Cardiac septum (tissue), 1 donor: ENCODE measurements at regions not wholly inside any gene's neighbourhood (a gene's known extent, or its start where the extent isn't known, plus 50 kb on each side); places are given as distances from the start of the nearest gene placed in this dataset.

Experiments used
- DNase-seq: peaks from one replicate; pipeline ENCODE4 v3.0.0-alpha.2; 2020; ENCODE audit warnings: low spot score
- intact Hi-C: fragments of 100-400 bp; cut with DNase I; formaldehyde crosslinking; loops from one replicate; pipeline ENCODE4 v1.14.0; 2022
- donor health status: DM: no; HTN: no; CAD: no.

DNA sequence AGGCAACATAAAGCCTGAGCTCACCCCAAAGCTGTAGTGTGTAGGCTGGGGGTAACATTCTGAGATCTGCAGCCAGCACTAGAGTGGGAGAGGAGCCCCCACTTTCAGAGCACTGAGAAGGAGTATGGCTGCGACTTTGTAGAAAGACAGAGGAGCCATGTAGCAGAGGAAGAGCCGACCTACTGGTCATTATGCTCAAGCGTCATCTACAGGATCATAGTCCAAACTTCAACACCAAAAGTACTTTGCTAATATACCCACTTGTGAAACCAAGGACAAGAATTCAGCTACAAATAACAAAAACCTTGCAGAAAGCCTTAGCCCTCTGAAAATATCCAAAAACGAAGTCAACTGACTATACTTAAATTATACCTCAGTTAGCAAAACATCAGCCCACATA, 330.1 kb downstream of the MAN2A1 start:
- intact Hi-C loops, result no loop called here
- DNase-seq, result no peak

DNA sequence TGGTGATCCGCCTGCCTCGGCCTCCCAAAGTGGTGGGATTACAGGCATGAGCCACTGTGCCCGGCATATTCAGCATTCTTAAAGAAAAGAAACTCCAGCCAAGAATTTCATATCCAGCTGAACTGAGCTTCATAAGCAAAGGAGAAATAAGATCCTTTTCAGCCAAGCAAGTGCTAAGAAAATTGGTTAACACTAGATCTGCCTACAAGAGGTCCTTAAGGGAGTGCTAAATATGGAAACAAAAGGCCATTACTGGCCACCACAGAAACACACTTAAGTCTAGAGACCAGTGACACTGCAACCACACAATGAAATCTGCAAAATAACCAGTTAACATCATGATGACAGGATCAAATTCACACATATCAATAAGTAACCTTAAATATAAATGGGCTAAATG, 331.5 kb downstream of the MAN2A1 start:
- intact Hi-C loops, result no loop called here
- no peak for DNase-seq

DNA sequence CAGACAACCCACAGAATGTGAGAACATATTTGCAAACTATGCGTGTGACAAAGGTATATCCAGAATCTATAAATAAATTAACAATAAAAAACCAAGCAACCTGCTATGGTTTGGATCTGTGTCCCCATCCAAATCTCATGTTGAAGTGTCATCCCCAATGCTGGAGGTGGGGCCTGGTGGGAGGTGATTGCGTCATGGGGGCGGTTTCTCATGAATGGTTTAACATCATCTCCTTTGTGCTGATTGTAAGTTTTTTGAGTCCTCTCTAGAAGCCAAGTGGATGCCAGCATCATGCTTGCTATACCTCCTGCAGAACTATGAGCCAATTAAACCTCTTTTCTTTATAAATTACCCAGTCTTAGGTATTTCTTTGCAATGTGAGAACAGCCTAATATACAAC, 335.4 kb downstream of the MAN2A1 start:
- intact Hi-C loops, result no loop called here
- DNase-seq, result no peak

GRCh38 chr5:110027527-110028322, 338.0 kb downstream of the MAN2A1 start:
- DNase-seq, result no peak
- intact Hi-C loops, result no loop called here

- intact Hi-C loops, result no loop called here
- DNase-seq, result no peak
Observed at GRCh38 chr5:110031402-110032140, 341.8 kb downstream of the MAN2A1 start.

GRCh38 chr5:110032376-110032775, 342.6 kb downstream of the MAN2A1 start:
- no peak for DNase-seq
- intact Hi-C loops, result no loop called here

GRCh38 chr5:110034056-110034600, 344.4 kb downstream of the MAN2A1 start:
- intact Hi-C loops, result no loop called here

DNA sequence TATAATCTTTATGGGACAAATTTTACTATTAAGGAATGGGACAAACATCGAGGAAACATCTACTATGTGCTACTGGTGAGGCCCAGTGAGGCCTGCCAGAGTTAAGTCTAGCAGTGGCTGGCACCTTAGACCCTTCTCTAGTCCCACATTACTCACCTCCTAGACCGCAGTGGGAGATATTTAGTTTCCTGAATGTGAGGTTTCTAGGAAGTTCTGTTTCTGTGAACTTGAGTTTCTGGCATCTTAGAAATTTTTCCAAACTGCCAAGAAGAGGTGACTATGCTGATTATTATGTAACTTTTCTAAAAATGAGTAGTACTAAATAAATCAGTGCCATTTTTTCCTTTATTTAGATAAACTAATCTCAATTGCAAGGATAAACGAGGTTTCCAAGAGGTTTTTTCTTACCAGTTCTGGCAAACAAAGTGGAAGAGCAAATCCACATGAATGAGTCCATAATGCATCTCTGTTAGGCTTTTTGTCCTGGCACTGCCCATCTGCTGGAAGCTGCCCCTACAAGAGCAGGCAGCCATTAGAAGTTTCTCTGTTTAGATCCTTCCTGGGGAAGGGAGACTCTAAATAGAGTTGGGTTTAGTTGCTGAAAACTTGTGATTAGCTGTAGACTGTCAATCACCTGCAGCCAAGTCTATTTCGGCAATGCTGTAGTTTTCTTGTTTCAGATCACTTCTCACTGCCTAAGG, 348.7 kb downstream of the MAN2A1 start:
- intact Hi-C loops, result no loop called here
- no peak for DNase-seq

More at GRCh38 chr5:110034056-110034600, 344.4 kb downstream of the MAN2A1 start:
- DNase-seq, result no peak

GRCh38 chr5:110040178-110040577, 350.5 kb downstream of the MAN2A1 start:
- DNase-seq, result no peak
- intact Hi-C loops, result no loop called here

DNA sequence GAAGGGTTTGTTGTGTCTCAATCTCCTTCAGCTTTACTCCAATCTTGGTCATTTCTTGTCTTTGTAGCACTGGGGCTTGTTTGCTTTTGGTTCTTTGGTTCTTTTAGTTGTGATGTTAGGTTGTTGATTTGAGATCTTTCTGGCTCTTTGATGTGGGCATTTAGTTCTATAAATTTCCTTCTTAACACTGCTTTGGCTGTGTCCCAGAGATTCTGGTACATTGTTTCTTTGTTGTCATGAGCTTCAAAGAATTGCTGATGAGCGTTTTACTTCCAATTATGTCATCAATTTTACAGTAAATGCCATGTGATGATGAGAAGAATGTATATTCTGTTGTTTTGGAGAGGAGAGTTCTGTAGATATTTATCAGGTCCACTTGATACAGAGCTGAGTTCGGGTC, 353.3 kb downstream of the MAN2A1 start:
- intact Hi-C loops, result no loop called here
- DNase-seq, result no peak

DNA sequence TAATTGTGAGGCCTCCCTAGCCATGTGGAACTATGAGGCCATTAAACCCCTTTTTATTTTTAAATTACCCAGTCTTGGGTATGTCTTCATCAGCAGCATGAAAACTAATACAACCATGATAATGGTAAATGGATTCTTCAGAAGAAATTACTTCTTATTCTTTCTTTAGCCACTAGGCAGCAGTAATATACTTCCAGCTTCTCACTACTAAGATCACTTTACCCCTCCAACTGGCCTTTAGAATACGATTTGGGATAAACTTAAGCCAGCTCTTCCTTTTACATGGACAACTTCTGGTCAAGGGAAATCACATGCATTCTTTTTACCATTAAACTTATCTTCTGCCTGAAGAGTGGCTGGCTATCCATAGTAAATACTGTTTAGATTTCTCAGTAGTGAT, 355.4 kb downstream of the MAN2A1 start:
- intact Hi-C loops, result no loop called here
- DNase-seq, result no peak

GRCh38 chr5:110048491-110048890, 358.8 kb downstream of the MAN2A1 start:
- intact Hi-C loops, result no loop called here
- DNase-seq, result no peak

DNA sequence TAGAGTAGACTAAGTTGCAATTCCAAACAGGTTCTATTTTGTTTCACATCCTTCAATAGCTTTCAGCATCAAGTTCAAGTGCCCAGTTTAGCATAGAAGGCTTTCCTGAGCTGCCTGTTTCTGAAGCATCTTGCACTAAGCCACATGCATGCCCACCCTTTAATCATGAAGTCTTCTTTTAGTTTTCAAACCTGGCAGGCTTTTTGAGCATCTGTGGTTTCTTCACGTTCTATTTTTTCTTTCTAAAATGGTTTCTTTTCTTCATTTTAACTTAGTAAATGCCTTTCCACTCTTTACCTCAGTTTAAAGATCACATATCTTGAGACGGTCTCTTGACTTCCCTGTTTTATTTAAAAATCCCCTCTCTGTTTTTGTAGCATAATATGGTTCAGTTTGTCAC, 360.1 kb downstream of the MAN2A1 start:
- intact Hi-C loops, result no loop called here
- no peak for DNase-seq

DNA sequence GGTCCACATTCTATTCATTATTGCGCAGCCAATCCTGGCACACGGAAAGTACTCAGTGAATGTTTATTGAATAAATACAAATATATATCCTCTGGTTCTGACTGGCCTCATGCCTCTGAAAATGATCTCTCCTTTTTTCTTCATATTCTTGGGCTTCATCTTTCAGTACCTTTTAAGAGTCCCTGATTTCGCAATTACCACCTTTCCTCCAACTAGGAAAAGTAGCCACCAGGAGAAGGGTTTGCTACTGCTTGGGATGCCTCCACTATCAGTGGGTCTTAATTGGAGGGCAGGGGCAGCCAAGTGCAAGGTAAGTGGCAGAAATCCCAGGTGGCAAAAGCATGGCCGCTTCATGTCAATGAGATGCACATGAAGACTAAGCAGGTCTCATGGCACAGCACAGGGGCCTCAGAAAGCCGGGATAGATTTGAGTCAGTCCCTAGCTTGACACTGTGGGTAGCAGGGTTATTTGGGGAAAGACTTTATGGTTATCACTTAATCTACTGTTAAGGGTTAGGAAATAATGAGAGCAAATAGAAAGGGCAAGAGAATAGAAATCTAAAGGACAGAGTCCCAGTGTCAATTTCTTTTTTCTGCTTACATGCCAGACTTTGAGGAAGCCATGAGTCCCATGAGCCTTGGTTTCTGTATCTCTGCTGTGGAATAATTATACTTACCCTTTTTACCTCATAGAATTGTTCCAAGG, 361.1 kb downstream of the MAN2A1 start:
- intact Hi-C loops, result no loop called here
- no peak for DNase-seq

DNA sequence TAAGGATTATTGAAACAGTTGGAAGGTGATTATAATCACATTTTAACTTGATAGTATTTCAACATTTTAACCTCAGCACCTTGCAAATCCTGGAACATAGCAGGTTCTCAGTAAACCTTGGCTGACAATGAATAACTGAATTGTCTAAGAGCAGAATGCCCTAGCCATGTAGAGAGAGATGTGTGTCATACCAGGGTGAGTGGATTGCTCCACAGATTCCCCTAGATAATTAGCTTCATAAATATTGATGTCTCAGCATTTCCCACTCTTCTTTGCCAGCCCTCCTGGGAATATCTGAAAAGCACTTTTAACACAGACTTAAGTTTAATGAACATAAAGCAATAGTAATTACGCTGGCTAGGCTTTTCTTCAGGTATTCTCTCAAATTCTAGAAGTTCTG, 363.5 kb downstream of the MAN2A1 start:
- intact Hi-C loops, result no loop called here
- DNase-seq, result no peak

DNA sequence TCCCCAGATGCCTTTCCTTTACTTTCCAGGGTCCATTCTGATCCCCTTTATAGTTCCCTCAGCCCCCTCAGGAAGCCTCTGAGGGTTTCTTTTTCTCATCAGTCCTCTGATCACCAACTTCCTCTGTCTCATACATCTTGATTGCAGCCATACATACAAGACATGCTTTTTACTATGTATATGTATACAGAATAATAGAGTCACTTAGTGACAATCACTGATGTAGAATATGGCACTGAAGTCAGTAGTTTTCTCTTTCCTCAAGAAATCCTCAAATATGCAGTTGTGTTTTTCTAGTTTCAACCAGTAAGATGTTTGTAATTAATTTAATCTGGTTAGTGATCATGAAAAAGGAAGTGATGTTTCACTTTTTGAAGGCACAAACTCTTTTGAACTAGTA, 364.1 kb downstream of the MAN2A1 start:
- intact Hi-C loops, result no loop called here

DNA sequence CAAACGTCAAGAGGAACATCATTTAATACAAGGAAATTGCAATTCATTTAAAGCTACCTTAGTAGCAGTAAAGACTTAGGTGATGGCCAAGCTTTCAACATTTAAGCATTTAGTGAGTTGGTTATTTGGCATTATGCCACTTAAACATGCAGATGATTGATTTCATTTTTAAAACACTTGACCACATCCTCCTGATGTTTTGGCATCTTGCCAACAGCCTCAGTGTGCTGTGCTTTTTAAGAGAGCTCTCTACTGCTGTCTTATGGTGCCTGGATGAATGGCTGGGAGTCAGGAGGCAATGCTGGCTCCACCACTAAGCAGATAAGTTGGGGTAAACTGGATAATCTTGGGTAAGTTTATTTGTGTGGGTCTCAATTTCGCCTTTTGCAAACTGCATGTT, 364.5 kb downstream of the MAN2A1 start:
- DNase-seq, result no peak

More for the DNA sequence above, 364.1 kb downstream of the MAN2A1 start:
- DNase-seq, result no peak

GRCh38 chr5:110055302-110055701, 365.6 kb downstream of the MAN2A1 start:
- intact Hi-C loops, result no loop called here
- no peak for DNase-seq

More for the DNA sequence above, 364.5 kb downstream of the MAN2A1 start:
- intact Hi-C loops, result no loop called here

DNA sequence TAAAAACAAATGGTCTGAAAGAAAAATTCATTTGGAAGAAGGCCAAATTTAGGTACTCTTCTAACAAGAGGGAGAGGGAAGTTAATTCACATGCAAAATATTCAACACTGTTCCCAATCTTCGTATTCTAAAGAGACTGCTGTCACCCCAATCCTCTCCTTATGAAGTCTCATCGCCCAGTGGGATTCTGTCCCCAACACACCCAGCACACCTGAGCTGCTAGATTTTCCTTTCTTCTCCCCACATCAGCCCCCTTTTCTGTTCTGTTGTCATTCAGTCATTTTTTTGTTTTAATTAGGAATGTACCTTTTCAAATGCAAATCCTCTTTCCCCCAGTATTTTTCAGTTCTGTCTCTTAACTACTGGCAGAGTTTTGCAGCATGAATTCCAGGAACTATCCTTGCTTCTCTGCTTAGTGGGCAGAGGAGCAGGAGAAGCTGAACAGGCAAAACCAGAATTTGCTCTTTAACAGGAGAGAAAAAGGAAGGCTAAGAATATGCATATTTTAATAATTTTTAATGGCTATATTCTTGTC, 366.9 kb downstream of the MAN2A1 start:
- intact Hi-C loops, result no loop called here
- no peak for DNase-seq
